ENCODE measurements at regions not wholly inside any gene's neighbourhood (a gene's known extent, or its start where the extent isn't known, plus 50 kb on each side); places are given as distances from the start of the nearest gene placed in this dataset.

DNA sequence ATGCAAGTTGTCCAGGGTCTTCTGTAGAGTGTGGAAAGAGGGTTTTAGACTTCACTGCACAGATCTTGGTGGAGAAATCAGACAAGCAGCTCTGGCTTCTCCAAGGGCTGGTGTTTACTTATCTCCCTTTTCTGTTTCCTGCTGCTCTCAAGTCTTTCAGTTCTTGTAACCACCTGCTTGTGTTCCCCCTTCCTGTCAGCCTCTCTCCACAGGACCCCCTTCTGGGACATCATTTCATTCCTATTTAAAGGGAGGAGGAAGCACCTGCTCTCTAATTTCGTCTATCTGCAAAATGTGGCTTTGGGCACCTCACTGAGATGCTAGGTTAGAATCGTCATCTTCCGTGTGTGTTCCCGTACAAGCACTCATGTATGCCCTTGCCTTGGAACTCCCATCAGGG lies 636.2 kb downstream of the MTRR start:
- TF ChIP-seq, protein P1, sequence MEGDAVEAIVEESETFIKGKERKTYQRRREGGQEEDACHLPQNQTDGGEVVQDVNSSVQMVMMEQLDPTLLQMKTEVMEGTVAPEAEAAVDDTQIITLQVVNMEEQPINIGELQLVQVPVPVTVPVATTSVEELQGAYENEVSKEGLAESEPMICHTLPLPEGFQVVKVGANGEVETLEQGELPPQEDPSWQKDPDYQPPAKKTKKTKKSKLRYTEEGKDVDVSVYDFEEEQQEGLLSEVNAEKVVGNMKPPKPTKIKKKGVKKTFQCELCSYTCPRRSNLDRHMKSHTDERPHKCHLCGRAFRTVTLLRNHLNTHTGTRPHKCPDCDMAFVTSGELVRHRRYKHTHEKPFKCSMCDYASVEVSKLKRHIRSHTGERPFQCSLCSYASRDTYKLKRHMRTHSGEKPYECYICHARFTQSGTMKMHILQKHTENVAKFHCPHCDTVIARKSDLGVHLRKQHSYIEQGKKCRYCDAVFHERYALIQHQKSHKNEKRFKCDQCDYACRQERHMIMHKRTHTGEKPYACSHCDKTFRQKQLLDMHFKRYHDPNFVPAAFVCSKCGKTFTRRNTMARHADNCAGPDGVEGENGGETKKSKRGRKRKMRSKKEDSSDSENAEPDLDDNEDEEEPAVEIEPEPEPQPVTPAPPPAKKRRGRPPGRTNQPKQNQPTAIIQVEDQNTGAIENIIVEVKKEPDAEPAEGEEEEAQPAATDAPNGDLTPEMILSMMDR (IDR thresholded peaks at IDR 0.05; ENCODE audit: extremely low read depth in 1 of 2, insufficient read depth in 1 of 2, low read depth in 1 of 2, low read length in 2 of 2), result no peak
- no peak for TF ChIP-seq POLR2A (IDR thresholded peaks at IDR 0.05; ENCODE audit: low read depth, low read length)
- TF ChIP-seq JUN (IDR thresholded peaks at IDR 0.05; ENCODE audit: borderline replicate concordance, insufficient read depth, insufficient read length, low read depth), result no peak
- no peak for TF ChIP-seq EZH2 (IDR thresholded peaks at IDR 0.05; ENCODE audit: borderline replicate concordance, low read depth, low read length, severe bottlenecking)
- TF ChIP-seq MYC (IDR thresholded peaks at IDR 0.05; ENCODE audit: low read depth, low read length), result no peak
- no peak for TF ChIP-seq POLR2AphosphoS5 (IDR thresholded peaks at IDR 0.05; ENCODE audit: insufficient read depth, low read depth, low read length)
- TF ChIP-seq FOS (IDR thresholded peaks at IDR 0.05; ENCODE audit: borderline replicate concordance, insufficient read depth, low read length), result no peak
- TF ChIP-seq, protein P2, sequence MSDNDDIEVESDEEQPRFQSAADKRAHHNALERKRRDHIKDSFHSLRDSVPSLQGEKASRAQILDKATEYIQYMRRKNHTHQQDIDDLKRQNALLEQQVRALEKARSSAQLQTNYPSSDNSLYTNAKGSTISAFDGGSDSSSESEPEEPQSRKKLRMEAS (IDR thresholded peaks at IDR 0.05; ENCODE audit: insufficient read depth, insufficient read length), result no peak
- TF ChIP-seq GATA2 (IDR thresholded peaks at IDR 0.05; ENCODE audit: insufficient read depth, insufficient read length, low read depth, low read length), result no peak

Measured in endothelial cell of umbilical vein (primary cell).